Endothelial cell of umbilical vein (primary cell): ENCODE measurements at regions not wholly inside any gene's neighbourhood (a gene's known extent, or its start where the extent isn't known, plus 50 kb on each side); places are given as distances from the start of the nearest gene placed in this dataset.

Experiments used
- CTCF ChIP-seq, 2 donors: IDR thresholded peaks; 1 replicate in 1 of 2; 2 replicates in 1 of 2; pipeline ENCODE4 v1.5.1; 2011; ENCODE audit warnings: low read length in 2 of 2, mild to moderate bottlenecking in 2 of 2, moderate library complexity in 2 of 2, control low read depth in 1 of 2, inconsistent platforms in 1 of 2, low read depth in 1 of 2; ENCODE audit not compliant: insufficient read depth in 1 of 2; ENCODE audit errors: extremely low read depth in 1 of 2
- EZH2 ChIP-seq: IDR thresholded peaks from 2 replicates; pipeline ENCODE4 v1.6.1; 2012; ENCODE audit warnings: borderline replicate concordance, low read depth, mild to moderate bottlenecking, moderate library complexity, low read length, inconsistent platforms; ENCODE audit not compliant: severe bottlenecking
- FOS ChIP-seq: IDR thresholded peaks from 2 replicates; pipeline ENCODE4 v1.6.1; 2011; ENCODE audit warnings: mild to moderate bottlenecking, low read length, moderate library complexity, borderline replicate concordance; ENCODE audit not compliant: insufficient read depth
- GATA2 ChIP-seq: IDR thresholded peaks from 2 replicates; pipeline ENCODE4 v1.7.0; 2011; ENCODE audit warnings: low read depth, mild to moderate bottlenecking, moderate library complexity, mixed read lengths, low read length; ENCODE audit not compliant: insufficient read length, insufficient read depth
- JUN ChIP-seq: IDR thresholded peaks from 2 replicates; pipeline ENCODE4 v1.6.1; 2011; ENCODE audit warnings: borderline replicate concordance, low read depth; ENCODE audit not compliant: insufficient read length, insufficient read depth
- MAX ChIP-seq: IDR thresholded peaks from 2 replicates; pipeline ENCODE4 v1.6.1; 2011; ENCODE audit not compliant: insufficient read depth, insufficient read length
- MYC ChIP-seq: IDR thresholded peaks from one replicate; pipeline ENCODE4 v1.6.1; 2011; ENCODE audit warnings: mild to moderate bottlenecking, low read depth, low read length
- POLR2A ChIP-seq: IDR thresholded peaks from 2 replicates; pipeline ENCODE4 v1.6.1; 2012; ENCODE audit warnings: low read depth, mild to moderate bottlenecking, control low read depth, low read length
- POLR2AphosphoS5 ChIP-seq: IDR thresholded peaks from 2 replicates; pipeline ENCODE4 v1.6.1; 2012; ENCODE audit warnings: low read depth, mild to moderate bottlenecking, control low read depth, low read length, moderate library complexity; ENCODE audit not compliant: insufficient read depth

GRCh38 chr17:68734931-68735330 is 133.8 kb upstream of the FAM20A start:
- no peak for TF ChIP-seq POLR2A
- no peak for TF ChIP-seq MYC
- TF ChIP-seq CTCF (IDR thresholded peaks at IDR 0.05; ENCODE audit: extremely low read depth in 1 of 2, insufficient read depth in 1 of 2, low read depth in 1 of 2, low read length in 2 of 2), result no peak
- TF ChIP-seq EZH2, result no peak
- no peak for TF ChIP-seq JUN
- TF ChIP-seq MAX, result no peak
- no peak for TF ChIP-seq POLR2AphosphoS5
- TF ChIP-seq GATA2, result no peak
- no peak for TF ChIP-seq FOS
